ENCODE measurements at regions not wholly inside any gene's neighbourhood (a gene's known extent, or its start where the extent isn't known, plus 50 kb on each side); places are given as distances from the start of the nearest gene placed in this dataset.

DNA sequence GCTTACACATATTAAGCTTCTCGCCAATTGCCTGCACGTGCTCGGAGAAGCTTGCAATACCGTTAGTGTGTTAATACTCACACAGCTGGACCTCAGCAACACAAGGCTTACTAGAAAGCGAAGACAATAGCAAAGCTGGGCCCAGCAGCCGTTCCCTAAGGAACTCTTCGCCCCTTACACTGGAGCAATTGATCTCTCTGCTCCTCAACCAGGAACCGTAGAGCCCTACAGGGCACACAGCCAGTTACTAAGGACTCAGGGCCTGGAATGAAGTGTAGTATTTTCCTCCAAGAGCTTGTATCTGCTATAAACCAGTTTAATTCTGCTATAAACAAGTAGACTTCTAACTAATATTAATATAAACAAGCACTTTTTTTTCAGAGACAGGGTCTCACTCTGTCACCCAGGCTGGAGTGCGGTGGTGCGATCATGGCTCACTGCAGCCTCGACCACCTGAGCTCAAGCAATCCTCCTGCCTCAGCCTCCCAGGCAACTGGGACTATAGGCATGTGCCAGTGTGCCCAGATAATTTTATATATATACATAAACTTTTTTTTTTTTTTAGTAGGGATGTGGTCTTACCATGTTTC, 67.0 kb upstream of the SIMC1 start:
- no peaks in the 10 kb centered on the region for H3K79me2 ChIP-seq (ENCODE audit: insufficient read depth)
- no peak overlapping the region for H2AFZ ChIP-seq (ENCODE audit: low read depth)
- no peak overlapping the region for H3K27ac ChIP-seq (ENCODE audit: low read depth in 2 of 2, low read length in 1 of 2)
- DNase-seq, result no peak
- ChIA-PET POLR2A (no interaction called here), CTCF (no interaction called here)
- no peaks in the 10 kb centered on the region for H3K9me3 ChIP-seq
- H3K9me2 ChIP-seq, result no peaks in the 10 kb centered on the region
- no peak for TF ChIP-seq ELF1 (IDR thresholded peaks at IDR 0.05)
- no peak overlapping the region for H3K9ac ChIP-seq
- WGBS (ENCODE audit: low lambda C conversion rate), result 90% methylated on average over 11 of the region's 11 CpGs
- no peaks in the 10 kb centered on the region; a peak in 1 of 4 replicates for H3K4me1 ChIP-seq (ENCODE audit: control insufficient read depth in 1 of 2, insufficient read depth in 2 of 2, low read depth in 1 of 2, low read length in 1 of 2)
- H3F3A ChIP-seq (replicated peaks; ENCODE audit: insufficient read depth), result no peaks in the 10 kb centered on the region
- no peak overlapping the region for H3K4me3 ChIP-seq (ENCODE audit: low read depth in 2 of 2, low read length in 1 of 2)
- no peaks in the 10 kb centered on the region for H3K36me3 ChIP-seq (replicated peaks in 1 of 2; ENCODE audit: control insufficient read depth in 1 of 2, insufficient read depth in 2 of 2, low read length in 1 of 2)
- H4K20me1 ChIP-seq (ENCODE audit: insufficient read depth), result no peaks in the 10 kb centered on the region
- no peak overlapping the region for H3K4me2 ChIP-seq
- H3K27me3 ChIP-seq (ENCODE audit: insufficient read depth), result no peaks in the 10 kb centered on the region

DNA sequence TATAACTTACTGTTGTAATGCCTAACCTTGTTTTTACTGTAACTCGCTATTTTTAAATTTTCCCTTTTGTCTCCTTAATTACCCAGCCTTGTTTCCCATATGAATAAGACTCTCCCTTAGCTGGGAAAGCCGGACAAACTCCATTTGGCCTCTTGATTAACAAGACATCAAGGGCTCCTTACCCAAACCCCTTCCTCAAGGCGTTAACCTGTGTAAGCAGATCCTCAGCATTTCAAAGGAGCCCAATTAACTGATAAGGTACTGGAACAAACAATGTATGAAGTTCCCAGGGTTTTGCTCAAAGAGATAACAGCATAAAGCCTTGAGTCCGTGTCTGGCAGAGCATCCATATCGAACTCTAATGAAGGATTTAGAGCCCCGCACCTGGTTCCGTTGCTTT, 66.0 kb upstream of the SIMC1 start:
- no peak for DNase-seq
- TF ChIP-seq POLR2AphosphoS5 (IDR thresholded peaks at IDR 0.05; ENCODE audit: low read depth, low read length), result no peak
- TF ChIP-seq, protein P1, sequence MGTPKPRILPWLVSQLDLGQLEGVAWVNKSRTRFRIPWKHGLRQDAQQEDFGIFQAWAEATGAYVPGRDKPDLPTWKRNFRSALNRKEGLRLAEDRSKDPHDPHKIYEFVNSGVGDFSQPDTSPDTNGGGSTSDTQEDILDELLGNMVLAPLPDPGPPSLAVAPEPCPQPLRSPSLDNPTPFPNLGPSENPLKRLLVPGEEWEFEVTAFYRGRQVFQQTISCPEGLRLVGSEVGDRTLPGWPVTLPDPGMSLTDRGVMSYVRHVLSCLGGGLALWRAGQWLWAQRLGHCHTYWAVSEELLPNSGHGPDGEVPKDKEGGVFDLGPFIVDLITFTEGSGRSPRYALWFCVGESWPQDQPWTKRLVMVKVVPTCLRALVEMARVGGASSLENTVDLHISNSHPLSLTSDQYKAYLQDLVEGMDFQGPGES (IDR thresholded peaks at IDR 0.05; ENCODE audit: low read depth, low read length), result no peak
- TF ChIP-seq RXRA (IDR thresholded peaks at IDR 0.05; ENCODE audit: borderline replicate concordance, low read depth), result no peak
- no peak for TF ChIP-seq GATA2 (CRISPR knock-in tag; IDR thresholded peaks at IDR 0.05)
- no peak for TF ChIP-seq NRF1 (IDR thresholded peaks at IDR 0.05; ENCODE audit: low read depth, low read length)
- no peak for TF ChIP-seq EZH2phosphoT487 (IDR thresholded peaks at IDR 0.05; ENCODE audit: borderline replicate concordance, low read depth)
- no peak for TF ChIP-seq TEAD4 (IDR thresholded peaks at IDR 0.05; ENCODE audit: borderline replicate concordance, insufficient read depth)
- TF ChIP-seq SMC3 (IDR thresholded peaks at IDR 0.05; ENCODE audit: low read depth, low read length), result no peak
- TF ChIP-seq, protein P2, sequence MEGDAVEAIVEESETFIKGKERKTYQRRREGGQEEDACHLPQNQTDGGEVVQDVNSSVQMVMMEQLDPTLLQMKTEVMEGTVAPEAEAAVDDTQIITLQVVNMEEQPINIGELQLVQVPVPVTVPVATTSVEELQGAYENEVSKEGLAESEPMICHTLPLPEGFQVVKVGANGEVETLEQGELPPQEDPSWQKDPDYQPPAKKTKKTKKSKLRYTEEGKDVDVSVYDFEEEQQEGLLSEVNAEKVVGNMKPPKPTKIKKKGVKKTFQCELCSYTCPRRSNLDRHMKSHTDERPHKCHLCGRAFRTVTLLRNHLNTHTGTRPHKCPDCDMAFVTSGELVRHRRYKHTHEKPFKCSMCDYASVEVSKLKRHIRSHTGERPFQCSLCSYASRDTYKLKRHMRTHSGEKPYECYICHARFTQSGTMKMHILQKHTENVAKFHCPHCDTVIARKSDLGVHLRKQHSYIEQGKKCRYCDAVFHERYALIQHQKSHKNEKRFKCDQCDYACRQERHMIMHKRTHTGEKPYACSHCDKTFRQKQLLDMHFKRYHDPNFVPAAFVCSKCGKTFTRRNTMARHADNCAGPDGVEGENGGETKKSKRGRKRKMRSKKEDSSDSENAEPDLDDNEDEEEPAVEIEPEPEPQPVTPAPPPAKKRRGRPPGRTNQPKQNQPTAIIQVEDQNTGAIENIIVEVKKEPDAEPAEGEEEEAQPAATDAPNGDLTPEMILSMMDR (IDR thresholded peaks at IDR 0.05), result no peak
- TF ChIP-seq, protein P3, sequence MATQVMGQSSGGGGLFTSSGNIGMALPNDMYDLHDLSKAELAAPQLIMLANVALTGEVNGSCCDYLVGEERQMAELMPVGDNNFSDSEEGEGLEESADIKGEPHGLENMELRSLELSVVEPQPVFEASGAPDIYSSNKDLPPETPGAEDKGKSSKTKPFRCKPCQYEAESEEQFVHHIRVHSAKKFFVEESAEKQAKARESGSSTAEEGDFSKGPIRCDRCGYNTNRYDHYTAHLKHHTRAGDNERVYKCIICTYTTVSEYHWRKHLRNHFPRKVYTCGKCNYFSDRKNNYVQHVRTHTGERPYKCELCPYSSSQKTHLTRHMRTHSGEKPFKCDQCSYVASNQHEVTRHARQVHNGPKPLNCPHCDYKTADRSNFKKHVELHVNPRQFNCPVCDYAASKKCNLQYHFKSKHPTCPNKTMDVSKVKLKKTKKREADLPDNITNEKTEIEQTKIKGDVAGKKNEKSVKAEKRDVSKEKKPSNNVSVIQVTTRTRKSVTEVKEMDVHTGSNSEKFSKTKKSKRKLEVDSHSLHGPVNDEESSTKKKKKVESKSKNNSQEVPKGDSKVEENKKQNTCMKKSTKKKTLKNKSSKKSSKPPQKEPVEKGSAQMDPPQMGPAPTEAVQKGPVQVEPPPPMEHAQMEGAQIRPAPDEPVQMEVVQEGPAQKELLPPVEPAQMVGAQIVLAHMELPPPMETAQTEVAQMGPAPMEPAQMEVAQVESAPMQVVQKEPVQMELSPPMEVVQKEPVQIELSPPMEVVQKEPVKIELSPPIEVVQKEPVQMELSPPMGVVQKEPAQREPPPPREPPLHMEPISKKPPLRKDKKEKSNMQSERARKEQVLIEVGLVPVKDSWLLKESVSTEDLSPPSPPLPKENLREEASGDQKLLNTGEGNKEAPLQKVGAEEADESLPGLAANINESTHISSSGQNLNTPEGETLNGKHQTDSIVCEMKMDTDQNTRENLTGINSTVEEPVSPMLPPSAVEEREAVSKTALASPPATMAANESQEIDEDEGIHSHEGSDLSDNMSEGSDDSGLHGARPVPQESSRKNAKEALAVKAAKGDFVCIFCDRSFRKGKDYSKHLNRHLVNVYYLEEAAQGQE (IDR thresholded peaks at IDR 0.05; ENCODE audit: low read depth, low read length), result no peak
- TF ChIP-seq, protein P4, sequence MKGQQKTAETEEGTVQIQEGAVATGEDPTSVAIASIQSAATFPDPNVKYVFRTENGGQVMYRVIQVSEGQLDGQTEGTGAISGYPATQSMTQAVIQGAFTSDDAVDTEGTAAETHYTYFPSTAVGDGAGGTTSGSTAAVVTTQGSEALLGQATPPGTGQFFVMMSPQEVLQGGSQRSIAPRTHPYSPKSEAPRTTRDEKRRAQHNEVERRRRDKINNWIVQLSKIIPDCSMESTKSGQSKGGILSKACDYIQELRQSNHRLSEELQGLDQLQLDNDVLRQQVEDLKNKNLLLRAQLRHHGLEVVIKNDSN (IDR thresholded peaks at IDR 0.05; ENCODE audit: borderline replicate concordance, low read depth), result no peak
- no peak for TF ChIP-seq CHD2 (IDR thresholded peaks at IDR 0.05; ENCODE audit: low read length, partially characterized antibody)
- TF ChIP-seq SIN3A (IDR thresholded peaks at IDR 0.05; ENCODE audit: borderline replicate concordance, low read depth, low read length), result no peak
- TF ChIP-seq EP300 (IDR thresholded peaks at IDR 0.05; ENCODE audit: borderline replicate concordance in 1 of 2, low read depth in 1 of 2, low read length in 1 of 2), result no peak
- TF ChIP-seq ELF1 (IDR thresholded peaks at IDR 0.05), result no peak
- TF ChIP-seq, protein P5, sequence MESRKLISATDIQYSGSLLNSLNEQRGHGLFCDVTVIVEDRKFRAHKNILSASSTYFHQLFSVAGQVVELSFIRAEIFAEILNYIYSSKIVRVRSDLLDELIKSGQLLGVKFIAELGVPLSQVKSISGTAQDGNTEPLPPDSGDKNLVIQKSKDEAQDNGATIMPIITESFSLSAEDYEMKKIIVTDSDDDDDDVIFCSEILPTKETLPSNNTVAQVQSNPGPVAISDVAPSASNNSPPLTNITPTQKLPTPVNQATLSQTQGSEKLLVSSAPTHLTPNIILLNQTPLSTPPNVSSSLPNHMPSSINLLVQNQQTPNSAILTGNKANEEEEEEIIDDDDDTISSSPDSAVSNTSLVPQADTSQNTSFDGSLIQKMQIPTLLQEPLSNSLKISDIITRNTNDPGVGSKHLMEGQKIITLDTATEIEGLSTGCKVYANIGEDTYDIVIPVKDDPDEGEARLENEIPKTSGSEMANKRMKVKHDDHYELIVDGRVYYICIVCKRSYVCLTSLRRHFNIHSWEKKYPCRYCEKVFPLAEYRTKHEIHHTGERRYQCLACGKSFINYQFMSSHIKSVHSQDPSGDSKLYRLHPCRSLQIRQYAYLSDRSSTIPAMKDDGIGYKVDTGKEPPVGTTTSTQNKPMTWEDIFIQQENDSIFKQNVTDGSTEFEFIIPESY (IDR thresholded peaks at IDR 0.05; ENCODE audit: borderline replicate concordance, low read depth), result no peak
- CTCF ChIA-PET, result no interaction called here
- Histone ChIP-seq H3K4me1 (ENCODE audit: control insufficient read depth in 1 of 2, insufficient read depth in 2 of 2, low read depth in 1 of 2, low read length in 1 of 2) (no peaks in the 10 kb centered on the region; a peak in 1 of 4 replicates), H3K9me3 (no peaks in the 10 kb centered on the region), H3K27ac (ENCODE audit: low read depth in 2 of 2, low read length in 1 of 2) (no peak overlapping the region), H3K27me3 (ENCODE audit: insufficient read depth) (no peaks in the 10 kb centered on the region), H3K4me2 (no peak overlapping the region), H3K79me2 (ENCODE audit: insufficient read depth) (no peaks in the 10 kb centered on the region), H3K9me2 (no peaks in the 10 kb centered on the region), H3F3A (replicated peaks; ENCODE audit: insufficient read depth) (no peaks in the 10 kb centered on the region), H2AFZ (ENCODE audit: low read depth) (no peak overlapping the region), H3K9ac (no peak overlapping the region), H3K4me3 (ENCODE audit: low read depth in 2 of 2, low read length in 1 of 2) (no peak overlapping the region), H4K20me1 (ENCODE audit: insufficient read depth) (no peaks in the 10 kb centered on the region), H3K36me3 (replicated peaks in 1 of 2; ENCODE audit: control insufficient read depth in 1 of 2, insufficient read depth in 2 of 2, low read length in 1 of 2) (no peaks in the 10 kb centered on the region)
- POLR2A ChIA-PET, result no interaction called here
- 82% methylated on average over 7 of the region's 7 CpGs for WGBS (ENCODE audit: low lambda C conversion rate)
